ENCODE measurements at regions not wholly inside any gene's neighbourhood (a gene's known extent, or its start where the extent isn't known, plus 50 kb on each side); places are given as distances from the start of the nearest gene placed in this dataset.

GRCh38 chr5:30106596-30106995, 1086.9 kb upstream of the CDH6 start:
- no peak overlapping the region for H3K4me3 ChIP-seq
- no peaks in the 10 kb centered on the region for H3K9me3 ChIP-seq (replicated peaks)
- no peak overlapping the region for H3K27ac ChIP-seq
- no peaks in the 10 kb centered on the region for H3K4me1 ChIP-seq (replicated peaks)
- no peaks in the 10 kb centered on the region for H3K36me3 ChIP-seq
- no peak for DNase-seq (ENCODE audit: low read depth in 1 of 2, low spot score in 2 of 2)
- no peaks in the 10 kb centered on the region for H3K27me3 ChIP-seq (replicated peaks)

- Histone ChIP-seq H3K9me3 (replicated peaks) (no peaks in the 10 kb centered on the region), H3K4me3 (no peak overlapping the region), H3K27ac (no peak overlapping the region), H3K36me3 (no peaks in the 10 kb centered on the region), H3K4me1 (replicated peaks) (no peaks in the 10 kb centered on the region), H3K27me3 (replicated peaks) (no peaks in the 10 kb centered on the region)
- DNase-seq (ENCODE audit: low read depth in 1 of 2, low spot score in 2 of 2): no peak
Observed at GRCh38 chr5:30104872-30105596, 1088.5 kb upstream of the CDH6 start.

- DNase-seq (ENCODE audit: low read depth in 1 of 2, low spot score in 2 of 2): no peak
- Histone ChIP-seq H3K27ac (no peak overlapping the region), H3K9me3 (replicated peaks) (no peaks in the 10 kb centered on the region)
Observed at GRCh38 chr5:30103452-30104202, 1089.9 kb upstream of the CDH6 start.

GRCh38 chr5:30103052-30103451, 1090.4 kb upstream of the CDH6 start:
- Histone ChIP-seq H3K36me3 (no peaks in the 10 kb centered on the region), H3K4me1 (replicated peaks) (no peaks in the 10 kb centered on the region), H3K27ac (no peak overlapping the region), H3K9me3 (replicated peaks) (no peaks in the 10 kb centered on the region), H3K4me3 (no peak overlapping the region), H3K27me3 (replicated peaks) (no peaks in the 10 kb centered on the region)
- no peak for DNase-seq (ENCODE audit: low read depth in 1 of 2, low spot score in 2 of 2)

More at GRCh38 chr5:30103452-30104202, 1089.9 kb upstream of the CDH6 start:
- Histone ChIP-seq H3K4me1 (replicated peaks) (no peaks in the 10 kb centered on the region), H3K4me3 (no peak overlapping the region), H3K27me3 (replicated peaks) (no peaks in the 10 kb centered on the region), H3K36me3 (no peaks in the 10 kb centered on the region)

GRCh38 chr5:30102185-30102584, 1091.3 kb upstream of the CDH6 start:
- H3K27ac ChIP-seq: no peak overlapping the region
- no peaks in the 10 kb centered on the region for H3K27me3 ChIP-seq (replicated peaks)
- DNase-seq (ENCODE audit: low read depth in 1 of 2, low spot score in 2 of 2): no peak
- no peak overlapping the region for H3K4me3 ChIP-seq
- no peaks in the 10 kb centered on the region for H3K4me1 ChIP-seq (replicated peaks)
- no peaks in the 10 kb centered on the region for H3K9me3 ChIP-seq (replicated peaks)
- no peaks in the 10 kb centered on the region for H3K36me3 ChIP-seq

GRCh38 chr5:30100929-30101328, 1092.6 kb upstream of the CDH6 start:
- H3K27ac ChIP-seq: no peak overlapping the region
- no peaks in the 10 kb centered on the region for H3K36me3 ChIP-seq
- no peak overlapping the region for H3K4me3 ChIP-seq
- no peaks in the 10 kb centered on the region for H3K9me3 ChIP-seq (replicated peaks)
- H3K27me3 ChIP-seq (replicated peaks): no peaks in the 10 kb centered on the region
- DNase-seq (ENCODE audit: low read depth in 1 of 2, low spot score in 2 of 2): no peak
- no peaks in the 10 kb centered on the region for H3K4me1 ChIP-seq (replicated peaks)

- no peak overlapping the region for H3K4me3 ChIP-seq
- no peak overlapping the region for H3K27ac ChIP-seq
- H3K27me3 ChIP-seq (replicated peaks): no peaks in the 10 kb centered on the region
- H3K36me3 ChIP-seq: no peaks in the 10 kb centered on the region
- H3K4me1 ChIP-seq (replicated peaks): no peaks in the 10 kb centered on the region
- H3K9me3 ChIP-seq (replicated peaks): no peaks in the 10 kb centered on the region
- DNase-seq (ENCODE audit: low read depth in 1 of 2, low spot score in 2 of 2): peak in 1 of 2 experiments; percentile 2
Observed at GRCh38 chr5:30100148-30100713, 1093.3 kb upstream of the CDH6 start.

- no peaks in the 10 kb centered on the region for H3K9me3 ChIP-seq (replicated peaks)
- peak in 1 of 2 experiments; percentile 14 for DNase-seq (ENCODE audit: low read depth in 1 of 2, low spot score in 2 of 2)
- no peak overlapping the region for H3K4me3 ChIP-seq
- H3K27ac ChIP-seq: no peak overlapping the region
- no peaks in the 10 kb centered on the region for H3K27me3 ChIP-seq (replicated peaks)
- no peaks in the 10 kb centered on the region for H3K4me1 ChIP-seq (replicated peaks)
- no peaks in the 10 kb centered on the region for H3K36me3 ChIP-seq
Observed at GRCh38 chr5:30099634-30100033, 1093.9 kb upstream of the CDH6 start.

- H3K9me3 ChIP-seq (replicated peaks): no peaks in the 10 kb centered on the region
- no peaks in the 10 kb centered on the region for H3K27me3 ChIP-seq (replicated peaks)
- no peak for DNase-seq (ENCODE audit: low read depth in 1 of 2, low spot score in 2 of 2)
- H3K4me3 ChIP-seq: no peak overlapping the region
- H3K27ac ChIP-seq: no peak overlapping the region
- H3K36me3 ChIP-seq: no peaks in the 10 kb centered on the region
- H3K4me1 ChIP-seq (replicated peaks): no peaks in the 10 kb centered on the region
Observed at GRCh38 chr5:30098940-30099339, 1094.5 kb upstream of the CDH6 start.

- Histone ChIP-seq H3K27ac (no peak overlapping the region), H3K27me3 (replicated peaks) (no peaks in the 10 kb centered on the region), H3K9me3 (replicated peaks) (no peaks in the 10 kb centered on the region), H3K4me3 (no peak overlapping the region), H3K4me1 (replicated peaks) (no peaks in the 10 kb centered on the region), H3K36me3 (no peaks in the 10 kb centered on the region)
- DNase-seq (ENCODE audit: low read depth in 1 of 2, low spot score in 2 of 2): no peak
Observed at GRCh38 chr5:30092548-30092947, 1100.9 kb upstream of the CDH6 start.

- H3K27me3 ChIP-seq (replicated peaks): no peaks in the 10 kb centered on the region
- H3K36me3 ChIP-seq: no peaks in the 10 kb centered on the region
- H3K27ac ChIP-seq: no peak overlapping the region
- H3K4me1 ChIP-seq (replicated peaks): no peaks in the 10 kb centered on the region
- no peak for DNase-seq (ENCODE audit: low read depth in 1 of 2, low spot score in 2 of 2)
- no peak overlapping the region for H3K4me3 ChIP-seq
- no peaks in the 10 kb centered on the region for H3K9me3 ChIP-seq (replicated peaks)
Observed at GRCh38 chr5:30069441-30070263, 1123.8 kb upstream of the CDH6 start.

GRCh38 chr5:30063503-30063902, 1130.0 kb upstream of the CDH6 start:
- H3K9me3 ChIP-seq (replicated peaks): no peaks in the 10 kb centered on the region
- no peaks in the 10 kb centered on the region for H3K27me3 ChIP-seq (replicated peaks)
- no peak overlapping the region for H3K27ac ChIP-seq
- no peaks in the 10 kb centered on the region for H3K36me3 ChIP-seq
- no peaks in the 10 kb centered on the region for H3K4me1 ChIP-seq (replicated peaks)
- DNase-seq (ENCODE audit: low read depth in 1 of 2, low spot score in 2 of 2): no peak
- no peak overlapping the region for H3K4me3 ChIP-seq

- H3K4me3 ChIP-seq: no peak overlapping the region
- DNase-seq (ENCODE audit: low read depth in 1 of 2, low spot score in 2 of 2): no peak
- no peaks in the 10 kb centered on the region for H3K4me1 ChIP-seq (replicated peaks)
- no peaks in the 10 kb centered on the region for H3K36me3 ChIP-seq
- no peak overlapping the region for H3K27ac ChIP-seq
- no peaks in the 10 kb centered on the region for H3K9me3 ChIP-seq (replicated peaks)
- H3K27me3 ChIP-seq (replicated peaks): no peaks in the 10 kb centered on the region
Observed at GRCh38 chr5:30051976-30052375, 1141.5 kb upstream of the CDH6 start.

All from SJSA1 (cell line).